NT2/D1 (cell line): ENCODE measurements at regions not wholly inside any gene's neighbourhood (a gene's known extent, or its start where the extent isn't known, plus 50 kb on each side); places are given as distances from the start of the nearest gene placed in this dataset.
"Not testable (repeated sequence)": the region's sequence is repeated elsewhere in the genome, so short reads cannot be mapped to it uniquely, and the experiment has no call there.

ENCODE experiments used
- DNase-seq: peaks from one replicate; pipeline ENCODE4 v3.0.0-alpha.2; 2011; ENCODE audit warnings: low read depth, low spot score
- H3K27me3 ChIP-seq: 2 replicates; pipeline ENCODE4 v1.6.0; 2011; ENCODE audit warnings: mild to moderate bottlenecking; ENCODE audit not compliant: insufficient read length, insufficient read depth
- H3K36me3 ChIP-seq: 2 replicates; pipeline ENCODE4 v1.6.1; 2011; ENCODE audit warnings: mild to moderate bottlenecking, low read length, mixed read lengths; ENCODE audit not compliant: insufficient read depth, insufficient read length
- H3K4me1 ChIP-seq: 2 replicates; pipeline ENCODE4 v1.5.1; 2011; ENCODE audit not compliant: insufficient read depth, insufficient read length
- H3K4me3 ChIP-seq: 2 replicates; pipeline ENCODE4 v1.5.1; 2011; ENCODE audit warnings: low read depth; ENCODE audit not compliant: insufficient read length
- H3K9ac ChIP-seq: 2 replicates; pipeline ENCODE4 v1.6.0; 2011; ENCODE audit warnings: low read depth; ENCODE audit not compliant: insufficient read length
- H3K9me3 ChIP-seq: 2 replicates; pipeline ENCODE4 v1.5.1; 2011; ENCODE audit warnings: mild to moderate bottlenecking, low read length; ENCODE audit not compliant: insufficient read depth

DNA sequence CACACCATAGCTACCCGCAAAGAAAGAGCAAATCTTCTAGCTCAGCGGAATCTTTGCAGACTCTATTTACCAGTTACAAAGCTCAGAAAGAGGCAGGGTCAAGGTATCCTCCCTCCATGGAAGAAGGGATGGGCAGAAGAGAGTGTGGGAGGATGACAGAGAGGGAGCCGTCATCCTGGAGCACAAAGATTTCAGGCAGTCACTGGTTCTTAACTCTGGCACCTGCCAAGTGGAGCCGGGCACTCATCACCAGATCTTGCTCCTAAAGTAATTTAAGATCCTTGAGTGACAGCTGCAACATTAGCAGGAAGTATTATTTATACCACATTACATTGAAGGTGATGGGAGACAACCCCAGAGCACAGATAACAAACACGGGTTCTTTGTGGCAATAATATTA, 102.5 kb upstream of the NBPF26 start:
- not testable (repeated sequence) for H3K9ac ChIP-seq, H3K27me3 ChIP-seq, H3K36me3 ChIP-seq, DNase-seq, H3K9me3 ChIP-seq, H3K4me1 ChIP-seq, H3K4me3 ChIP-seq

DNA sequence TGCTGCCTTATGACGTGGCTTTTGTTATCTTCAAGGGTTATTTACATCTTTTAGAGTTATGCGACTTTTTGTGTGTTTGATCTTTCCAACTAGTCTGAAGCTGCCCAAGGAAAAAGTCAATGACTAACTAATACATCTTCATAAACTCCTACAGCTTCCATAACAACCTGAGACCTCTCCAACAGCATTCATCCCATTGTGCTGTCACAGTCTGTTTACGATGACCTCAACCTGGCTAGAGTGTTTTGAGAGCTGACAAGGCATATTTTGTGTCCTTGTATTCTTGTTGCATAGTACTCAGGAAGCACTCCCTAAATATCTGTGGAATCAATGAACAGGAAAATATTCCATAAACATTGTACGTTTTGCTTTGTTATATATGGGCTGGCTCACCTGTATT, 100.2 kb upstream of the NBPF26 start:
- not testable (repeated sequence) for H3K4me1 ChIP-seq, H3K27me3 ChIP-seq, H3K4me3 ChIP-seq, H3K9ac ChIP-seq, H3K36me3 ChIP-seq, DNase-seq, H3K9me3 ChIP-seq

DNA sequence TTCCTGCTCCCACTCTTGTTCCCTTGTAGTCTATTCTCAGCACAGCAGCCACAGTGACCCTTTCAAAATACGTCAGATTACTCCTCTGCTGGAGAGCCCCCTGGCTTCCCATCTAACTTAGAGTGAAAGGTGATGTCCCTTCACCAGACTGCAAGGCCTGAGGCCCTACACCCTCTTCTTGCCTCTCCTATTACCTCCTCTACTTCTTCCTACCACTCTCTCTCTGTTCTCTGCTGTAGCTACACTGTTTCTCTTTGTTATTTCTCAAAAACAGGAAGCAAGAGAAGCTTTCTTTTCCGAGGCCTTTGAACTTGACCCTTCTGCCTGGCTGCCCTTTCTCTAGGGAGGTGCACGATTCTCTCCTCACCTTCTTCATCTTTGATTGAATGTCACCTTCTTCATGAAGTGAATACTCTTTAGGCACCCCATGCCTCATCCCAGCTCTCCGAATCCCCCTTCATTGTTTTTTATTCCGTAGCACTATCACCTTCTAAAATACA, 99.1 kb upstream of the NBPF26 start:
- not testable (repeated sequence) for H3K36me3 ChIP-seq, H3K4me3 ChIP-seq, H3K27me3 ChIP-seq, H3K9me3 ChIP-seq, H3K9ac ChIP-seq, DNase-seq, H3K4me1 ChIP-seq

DNA sequence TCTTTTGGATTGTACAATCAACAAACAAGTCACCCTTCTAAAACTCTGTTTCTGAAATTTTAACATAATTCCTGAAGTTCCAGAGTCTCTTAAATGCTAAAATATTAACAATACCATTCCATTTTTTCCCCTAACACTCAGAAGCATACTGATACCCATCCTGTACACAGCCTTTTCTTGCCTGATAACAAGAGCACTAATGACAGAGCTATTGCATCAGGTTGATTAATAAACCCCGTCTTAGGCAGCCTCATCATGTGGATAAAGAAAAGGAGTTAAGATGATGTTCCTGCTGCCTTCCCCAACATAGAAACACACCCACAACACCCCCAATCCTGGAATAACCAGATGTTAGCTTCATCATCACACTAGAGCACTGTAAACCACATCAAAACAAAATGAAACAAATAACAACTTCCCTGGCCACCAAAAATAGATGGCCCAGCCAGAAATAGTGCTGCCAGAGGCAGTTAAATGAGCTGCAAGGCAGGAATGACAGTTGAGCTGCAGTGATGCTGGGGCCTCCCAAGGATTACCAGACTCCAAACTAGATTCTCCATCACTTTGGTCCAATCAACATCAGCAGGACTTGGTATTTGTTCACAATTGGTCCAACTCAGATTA, 93.8 kb upstream of the NBPF26 start:
- H3K4me3 ChIP-seq, H3K9ac ChIP-seq, H3K27me3 ChIP-seq, DNase-seq, H3K9me3 ChIP-seq, H3K36me3 ChIP-seq, H3K4me1 ChIP-seq: not testable (repeated sequence)

DNA sequence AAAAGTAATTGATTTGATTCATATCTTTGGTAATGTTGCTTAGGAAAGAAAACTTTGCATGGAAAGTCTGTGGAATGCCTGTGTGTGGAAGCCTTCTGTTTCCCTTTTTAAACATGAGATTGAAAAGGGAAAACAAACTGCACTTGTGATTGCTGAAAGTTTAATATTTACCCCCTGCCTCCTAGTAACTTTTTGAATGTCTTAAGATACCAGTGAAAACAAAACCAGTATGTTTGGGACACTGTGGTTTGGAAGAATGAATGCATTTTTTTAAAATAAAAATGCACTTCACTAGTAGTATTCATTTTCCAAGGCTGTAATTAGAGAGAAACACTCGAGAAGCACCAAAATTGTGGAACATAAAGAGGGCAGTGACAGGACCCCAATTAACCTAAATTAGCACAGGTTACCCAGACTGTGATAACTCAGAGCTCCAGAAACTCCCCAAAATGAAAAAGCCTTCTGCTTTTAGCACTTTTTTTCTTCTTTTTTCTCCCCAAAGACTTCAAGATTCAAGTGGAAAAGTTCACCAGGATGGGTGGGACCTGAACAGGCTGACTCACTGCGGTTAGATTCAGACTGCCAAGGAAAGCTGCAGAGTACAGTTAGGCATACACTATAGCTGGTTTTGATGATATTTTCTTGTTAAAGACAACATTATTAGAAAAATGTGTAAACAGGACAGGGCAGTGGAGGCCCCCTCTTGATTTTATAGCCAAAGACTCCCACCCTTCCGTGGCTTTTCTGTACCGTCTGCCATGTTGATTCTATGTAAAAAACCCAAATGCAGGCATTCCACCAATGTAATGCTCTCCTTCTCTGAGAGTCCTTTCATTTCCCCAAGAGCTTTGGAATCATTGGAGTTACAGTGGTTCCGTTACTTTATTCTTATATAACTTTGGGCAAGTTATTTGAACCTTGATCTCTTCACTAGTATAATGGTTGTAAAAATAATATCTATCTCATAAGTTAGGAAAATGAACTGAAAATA, 88.6 kb upstream of the NBPF26 start:
- H3K4me1 ChIP-seq, H3K4me3 ChIP-seq, H3K9ac ChIP-seq, H3K9me3 ChIP-seq, H3K27me3 ChIP-seq, H3K36me3 ChIP-seq, DNase-seq: not testable (repeated sequence)

DNA sequence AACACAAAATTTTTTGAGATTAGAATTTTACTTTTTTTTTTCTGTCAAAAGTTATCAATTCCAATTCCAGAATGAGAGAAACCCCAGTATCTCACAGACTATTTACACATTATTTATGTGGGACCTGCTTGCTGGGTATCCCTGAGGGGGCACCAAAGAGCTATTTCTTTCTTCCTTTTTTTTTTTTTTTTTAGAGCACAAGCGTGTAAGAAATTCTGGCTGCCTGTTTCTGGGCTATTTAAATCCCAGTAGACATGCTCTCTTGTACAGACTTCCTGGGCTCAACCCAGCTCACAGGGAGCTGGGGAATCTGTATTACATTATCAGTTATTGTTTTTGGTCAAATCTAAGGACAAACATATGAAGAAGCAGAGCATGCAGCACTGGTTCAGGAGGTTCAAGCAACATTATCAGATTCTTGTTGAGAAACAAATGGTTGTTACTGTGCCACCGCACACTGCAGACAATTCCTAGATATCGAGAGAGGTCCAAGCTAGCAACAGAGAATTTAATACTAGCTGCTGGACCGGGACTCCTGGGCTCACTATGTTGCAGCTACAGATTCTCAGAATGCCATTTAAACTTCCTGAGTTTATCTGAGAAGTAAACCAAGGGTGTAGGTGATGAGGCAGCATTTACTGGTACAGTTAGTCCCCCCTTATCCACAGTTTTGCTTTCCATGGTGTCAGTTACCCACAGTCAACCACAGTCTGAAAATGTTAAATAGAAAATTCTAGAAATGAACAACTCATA, 83.3 kb upstream of the NBPF26 start:
- H3K4me3 ChIP-seq, H3K36me3 ChIP-seq, H3K27me3 ChIP-seq, H3K9me3 ChIP-seq, H3K4me1 ChIP-seq, H3K9ac ChIP-seq, DNase-seq: not testable (repeated sequence)

DNA sequence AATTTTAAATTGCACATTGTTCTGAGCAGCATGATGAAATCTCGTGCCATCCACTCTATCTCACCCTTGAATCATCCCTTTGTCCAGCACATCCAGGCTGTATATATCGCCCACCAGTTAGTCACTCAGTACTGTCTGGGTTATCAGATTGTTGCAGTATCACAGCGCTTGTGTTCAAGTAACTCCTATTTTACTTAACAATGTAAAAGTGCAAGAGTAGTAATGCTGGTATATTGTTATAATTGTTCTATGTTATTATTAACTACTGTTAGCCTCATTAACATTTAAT, 82.8 kb upstream of the NBPF26 start:
- not testable (repeated sequence) for DNase-seq

DNA sequence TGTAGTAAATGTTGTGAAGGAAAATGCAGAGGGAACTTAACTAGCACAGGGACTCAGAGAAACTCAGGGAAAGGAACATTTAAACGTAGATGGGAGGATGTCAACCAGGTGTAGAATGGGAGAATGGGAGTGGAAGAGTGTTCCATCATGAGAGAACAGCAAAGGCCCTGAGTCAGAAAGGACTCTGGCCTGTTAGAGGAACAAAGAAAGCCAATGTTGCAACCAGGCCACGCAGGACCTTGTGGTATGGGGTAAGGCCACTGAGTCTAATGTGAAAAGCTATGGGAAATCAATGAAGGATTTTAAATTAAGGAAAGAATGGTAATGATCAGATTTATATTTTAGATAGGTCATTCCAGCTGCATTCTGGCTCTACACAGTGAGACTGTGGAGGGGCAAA, 76.6 kb upstream of the NBPF26 start:
- not testable (repeated sequence) for H3K36me3 ChIP-seq, H3K27me3 ChIP-seq, H3K4me1 ChIP-seq, DNase-seq, H3K9me3 ChIP-seq, H3K4me3 ChIP-seq, H3K9ac ChIP-seq

More for the DNA sequence above, 82.8 kb upstream of the NBPF26 start:
- not testable (repeated sequence) for H3K27me3 ChIP-seq, H3K4me3 ChIP-seq, H3K9me3 ChIP-seq, H3K9ac ChIP-seq, H3K4me1 ChIP-seq, H3K36me3 ChIP-seq

DNA sequence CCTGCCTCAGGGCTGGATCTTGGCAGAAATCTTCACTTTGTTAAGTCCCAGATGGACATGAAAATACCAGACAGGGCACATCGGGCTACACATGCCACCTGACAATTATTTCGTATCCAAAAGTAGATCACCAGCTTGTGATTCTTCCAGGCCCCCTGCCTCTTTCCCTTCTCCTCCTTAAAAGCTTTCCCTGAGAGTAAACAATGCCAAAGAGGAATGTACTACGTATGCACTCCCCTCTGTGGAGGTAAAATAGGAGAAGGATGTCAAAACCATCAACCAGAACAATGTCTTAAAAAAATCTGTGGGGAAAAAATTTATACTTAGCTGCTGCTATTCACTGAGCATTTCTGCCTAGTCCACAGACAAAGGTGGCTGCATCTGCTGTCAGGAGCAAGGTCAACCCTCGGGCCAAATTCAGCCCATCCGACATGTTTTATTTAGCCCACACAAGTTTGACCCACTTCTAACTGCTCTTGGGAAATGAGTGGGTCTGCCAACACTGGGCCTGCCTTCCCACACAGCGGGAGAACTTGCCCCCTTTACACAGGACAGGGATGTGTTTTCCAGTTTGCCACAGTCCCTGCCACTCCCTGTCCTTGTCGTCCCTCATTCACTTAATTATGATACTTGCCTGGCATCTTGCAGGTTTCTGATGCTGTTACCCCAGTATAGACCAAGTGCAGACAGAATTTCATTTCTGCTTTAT, 74.7 kb upstream of the NBPF26 start:
- H3K4me3 ChIP-seq, DNase-seq, H3K4me1 ChIP-seq, H3K9me3 ChIP-seq, H3K9ac ChIP-seq, H3K36me3 ChIP-seq, H3K27me3 ChIP-seq: not testable (repeated sequence)

DNA sequence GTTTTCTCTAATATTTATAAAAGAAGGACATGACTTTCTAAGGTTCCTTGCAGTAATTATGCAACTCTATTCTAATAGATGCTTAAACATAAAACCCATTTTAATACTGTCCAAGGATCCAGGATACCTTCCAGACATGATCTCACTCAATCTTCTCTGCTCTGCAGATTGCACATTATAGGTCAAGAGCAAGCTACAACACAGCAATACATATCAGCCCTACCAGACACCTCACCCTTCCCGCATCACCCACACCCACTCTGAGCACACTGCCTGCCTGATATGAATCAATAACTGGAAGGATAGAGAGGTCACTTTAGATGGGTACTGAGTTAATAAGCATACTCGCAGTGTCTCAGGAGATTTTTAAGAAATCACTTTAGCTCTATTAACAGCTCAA, 74.0 kb upstream of the NBPF26 start:
- H3K4me3 ChIP-seq, H3K9ac ChIP-seq, H3K36me3 ChIP-seq, H3K9me3 ChIP-seq, H3K27me3 ChIP-seq, DNase-seq, H3K4me1 ChIP-seq: not testable (repeated sequence)

DNA sequence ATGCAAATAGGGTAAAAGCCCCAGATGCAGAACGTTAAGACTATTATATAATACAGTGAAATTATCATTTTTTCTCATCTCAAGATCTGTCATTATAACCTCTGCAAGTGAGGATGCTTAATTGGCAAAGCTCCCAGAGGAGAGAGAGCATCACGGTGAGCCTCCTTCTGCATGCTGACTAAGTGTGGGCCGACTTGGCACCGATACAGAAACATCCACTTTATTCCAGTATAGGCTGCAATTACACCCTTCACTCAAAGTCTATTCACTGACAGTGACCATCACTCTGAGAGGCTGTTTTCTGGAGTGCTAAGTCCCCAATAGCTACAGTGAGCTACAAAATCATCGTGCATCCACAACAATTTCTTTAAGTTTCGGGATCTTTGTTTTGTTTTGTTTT, 69.6 kb upstream of the NBPF26 start:
- not testable (repeated sequence) for DNase-seq, H3K27me3 ChIP-seq, H3K4me1 ChIP-seq, H3K36me3 ChIP-seq, H3K4me3 ChIP-seq, H3K9ac ChIP-seq, H3K9me3 ChIP-seq
